ENCODE measurements at regions not wholly inside any gene's neighbourhood (a gene's known extent, or its start where the extent isn't known, plus 50 kb on each side); places are given as distances from the start of the nearest gene placed in this dataset.

DNA sequence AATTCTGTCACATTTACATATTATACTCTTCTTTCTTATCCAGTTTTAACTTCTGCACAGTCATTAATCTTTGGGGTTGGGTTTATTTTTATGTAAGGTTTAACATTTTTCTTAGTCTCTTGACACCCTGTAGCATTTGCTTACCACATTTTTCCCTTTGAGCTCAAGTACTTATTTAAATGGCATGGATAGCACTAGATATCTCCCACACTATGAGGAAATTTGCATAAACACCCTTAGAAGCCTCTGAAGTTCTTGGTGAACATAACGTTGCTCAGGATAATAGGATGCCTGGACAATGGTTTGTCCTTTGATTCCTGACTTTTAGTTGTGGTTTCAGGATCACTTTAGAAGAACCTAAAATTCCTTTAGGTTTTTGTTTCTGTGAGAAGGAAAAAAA, 338.9 kb downstream of the PCDH17 start (continued):
- TF ChIP-seq, protein P1, sequence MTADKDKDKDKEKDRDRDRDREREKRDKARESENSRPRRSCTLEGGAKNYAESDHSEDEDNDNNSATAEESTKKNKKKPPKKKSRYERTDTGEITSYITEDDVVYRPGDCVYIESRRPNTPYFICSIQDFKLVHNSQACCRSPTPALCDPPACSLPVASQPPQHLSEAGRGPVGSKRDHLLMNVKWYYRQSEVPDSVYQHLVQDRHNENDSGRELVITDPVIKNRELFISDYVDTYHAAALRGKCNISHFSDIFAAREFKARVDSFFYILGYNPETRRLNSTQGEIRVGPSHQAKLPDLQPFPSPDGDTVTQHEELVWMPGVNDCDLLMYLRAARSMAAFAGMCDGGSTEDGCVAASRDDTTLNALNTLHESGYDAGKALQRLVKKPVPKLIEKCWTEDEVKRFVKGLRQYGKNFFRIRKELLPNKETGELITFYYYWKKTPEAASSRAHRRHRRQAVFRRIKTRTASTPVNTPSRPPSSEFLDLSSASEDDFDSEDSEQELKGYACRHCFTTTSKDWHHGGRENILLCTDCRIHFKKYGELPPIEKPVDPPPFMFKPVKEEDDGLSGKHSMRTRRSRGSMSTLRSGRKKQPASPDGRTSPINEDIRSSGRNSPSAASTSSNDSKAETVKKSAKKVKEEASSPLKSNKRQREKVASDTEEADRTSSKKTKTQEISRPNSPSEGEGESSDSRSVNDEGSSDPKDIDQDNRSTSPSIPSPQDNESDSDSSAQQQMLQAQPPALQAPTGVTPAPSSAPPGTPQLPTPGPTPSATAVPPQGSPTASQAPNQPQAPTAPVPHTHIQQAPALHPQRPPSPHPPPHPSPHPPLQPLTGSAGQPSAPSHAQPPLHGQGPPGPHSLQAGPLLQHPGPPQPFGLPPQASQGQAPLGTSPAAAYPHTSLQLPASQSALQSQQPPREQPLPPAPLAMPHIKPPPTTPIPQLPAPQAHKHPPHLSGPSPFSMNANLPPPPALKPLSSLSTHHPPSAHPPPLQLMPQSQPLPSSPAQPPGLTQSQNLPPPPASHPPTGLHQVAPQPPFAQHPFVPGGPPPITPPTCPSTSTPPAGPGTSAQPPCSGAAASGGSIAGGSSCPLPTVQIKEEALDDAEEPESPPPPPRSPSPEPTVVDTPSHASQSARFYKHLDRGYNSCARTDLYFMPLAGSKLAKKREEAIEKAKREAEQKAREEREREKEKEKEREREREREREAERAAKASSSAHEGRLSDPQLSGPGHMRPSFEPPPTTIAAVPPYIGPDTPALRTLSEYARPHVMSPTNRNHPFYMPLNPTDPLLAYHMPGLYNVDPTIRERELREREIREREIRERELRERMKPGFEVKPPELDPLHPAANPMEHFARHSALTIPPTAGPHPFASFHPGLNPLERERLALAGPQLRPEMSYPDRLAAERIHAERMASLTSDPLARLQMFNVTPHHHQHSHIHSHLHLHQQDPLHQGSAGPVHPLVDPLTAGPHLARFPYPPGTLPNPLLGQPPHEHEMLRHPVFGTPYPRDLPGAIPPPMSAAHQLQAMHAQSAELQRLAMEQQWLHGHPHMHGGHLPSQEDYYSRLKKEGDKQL (CRISPR knock-in tag; IDR thresholded peaks at IDR 0.05; ENCODE audit: low read depth) = no peak
- no peak for TF ChIP-seq GATAD1 (CRISPR knock-in tag; IDR thresholded peaks at IDR 0.05)

GRCh38 chr13:57982782-57983181, 351.2 kb downstream of the PCDH17 start:
- no peak overlapping the region for H3K9ac ChIP-seq (ENCODE audit: insufficient read depth, low read depth, low read length)
- FAIRE-seq (no peak), ATAC-seq (no peak), DNase-seq (ENCODE audit: low spot score) (no peak)
- H3K27ac ChIP-seq (ENCODE audit: extremely low read length, insufficient read depth, low read length) = no peak overlapping the region
- ChIA-PET CTCF (ENCODE audit: low intra/inter-chr PET ratio, low total read pairs) (no interaction called here), POLR2A (no interaction called here)
- H3K4me3 ChIP-seq (replicated peaks in 1 of 3; ENCODE audit: insufficient read depth in 1 of 3, low read depth in 2 of 3, low read length in 3 of 3) = no peak overlapping the region
- H2AFZ ChIP-seq (ENCODE audit: low read length) = no peak overlapping the region
- intact Hi-C loops (cut with micrococcal nuclease; ENCODE audit: unreplicated experiment) (no loop called here), in situ Hi-C loops (cut with HindIII; ENCODE audit: extremely low pct_ligation_motif_present, low pct_unique_long_range_greater_than_20kb) (no loop called here)
- no peaks in the 10 kb centered on the region for H3K27me3 ChIP-seq (ENCODE audit: control insufficient read depth in 1 of 2, insufficient read depth in 2 of 2, low read length in 2 of 2)
- no peaks in the 10 kb centered on the region for H4K20me1 ChIP-seq (ENCODE audit: insufficient read depth, low read length)
- no peaks in the 10 kb centered on the region for H3K4me1 ChIP-seq (ENCODE audit: insufficient read depth, low read length)
- no TSS peak for BruUV-seq (replicated peaks)
- no peaks in the 10 kb centered on the region for H3K36me3 ChIP-seq (replicated peaks in 1 of 2; ENCODE audit: control insufficient read depth in 1 of 2, insufficient read depth in 2 of 2, low read length in 2 of 2)
- no peaks in the 10 kb centered on the region for H3K79me2 ChIP-seq (ENCODE audit: insufficient read depth, low read length)
- no peak overlapping the region for H3K4me2 ChIP-seq (ENCODE audit: low read depth, low read length)
- peaks cover 82% of the 10 kb centered on the region for H3K9me3 ChIP-seq (ENCODE audit: low read length)
- no peak for TF ChIP-seq NAIF1 (CRISPR knock-in tag; IDR thresholded peaks at IDR 0.05; ENCODE audit: borderline replicate concordance)
- TF ChIP-seq ZNF17 (CRISPR knock-in tag; IDR thresholded peaks at IDR 0.05) = no peak
- no peak for TF ChIP-seq ZNF788 (CRISPR knock-in tag; IDR thresholded peaks at IDR 0.05; ENCODE audit: borderline replicate concordance)
- TF ChIP-seq ZUFSP (CRISPR knock-in tag; IDR thresholded peaks at IDR 0.05; ENCODE audit: borderline replicate concordance) = no peak
- TF ChIP-seq HOXA9 (CRISPR knock-in tag; IDR thresholded peaks at IDR 0.05; ENCODE audit: borderline replicate concordance) = no peak
- no peak for TF ChIP-seq ZNF83 (CRISPR knock-in tag; IDR thresholded peaks at IDR 0.05; ENCODE audit: borderline replicate concordance)

All from HepG2 (cell line).